Left cardiac atrium (tissue), 4 donors: ENCODE measurements at regions not wholly inside any gene's neighbourhood (a gene's known extent, or its start where the extent isn't known, plus 50 kb on each side); places are given as distances from the start of the nearest gene placed in this dataset.
"Not testable (repeated sequence)": the region's sequence is repeated elsewhere in the genome, so short reads cannot be mapped to it uniquely, and the experiment has no call there.

Experiments used
- ATAC-seq, 2 donors: fragments of 200-7000 bp; cut with Tn5 transposase; one replicate each; pipeline ENCODE4 v1.9.1; 2020; ENCODE audit warnings: mild to moderate bottlenecking in 2 of 2, moderate library complexity in 2 of 2
- DNase-seq: peaks from one replicate; pipeline ENCODE4 v3.0.0-alpha.2; 2020
- intact Hi-C, 2 donors: fragments of 100-400 bp; cut with DNase I; formaldehyde crosslinking; loops; one replicate each; pipeline versions ENCODE4 v1.14.1 to v1.15.1; 2022 to 2023
- donor health status: DM: no; HTN: yes; CAD: no.
- donor health status: DM: no; HTN: yes; CAD: no; lungs with severe emphysema.
- donor health status: DM: yes; HTN: yes; CAD: no.
- donor health status: Dilated cardiomyopathy.

DNA sequence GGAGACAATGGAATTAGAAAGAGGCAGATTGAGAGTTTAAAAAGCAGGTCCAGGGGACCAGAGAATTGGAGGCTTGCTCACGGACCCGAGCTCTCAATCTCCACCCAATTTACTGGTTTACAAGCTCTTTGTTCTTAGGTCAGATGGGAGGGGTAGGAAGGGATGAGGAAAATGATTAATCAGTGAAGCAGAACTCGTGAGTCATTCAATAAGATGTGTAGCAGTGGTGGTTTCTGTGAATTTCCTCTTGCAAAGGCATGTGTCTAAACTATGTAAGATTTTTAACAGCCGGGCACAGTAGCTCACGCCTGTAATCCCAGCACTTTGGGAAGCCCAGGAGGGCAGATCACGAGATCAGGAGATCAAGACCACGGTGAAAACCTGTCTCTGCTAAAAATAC is 58.4 kb upstream of the TSPY4 start:
- DNase-seq, ATAC-seq, intact Hi-C loops: not testable (repeated sequence)
